ACC112 (cell line): ENCODE measurements at regions not wholly inside any gene's neighbourhood (a gene's known extent, or its start where the extent isn't known, plus 50 kb on each side); places are given as distances from the start of the nearest gene placed in this dataset.

Experiments used
- H2AFZ ChIP-seq: fragments of 200-600 bp; sonication (generic); one replicate; pipeline ENCODE4 v1.6.0; 2017; ENCODE audit warnings: antibody characterized with exemption, low read length; ENCODE audit not compliant: unreplicated experiment
- H3K27ac ChIP-seq: fragments of 200-600 bp; sonication (generic); 2 replicates; pipeline ENCODE4 v1.5.1; 2014; ENCODE audit warnings: low read depth, mild to moderate bottlenecking, antibody characterized with exemption, low read length, moderate library complexity
- H3K27me3 ChIP-seq: fragments of 200-600 bp; sonication (generic); 2 replicates; pipeline ENCODE4 v1.6.1; 2014; ENCODE audit warnings: mild to moderate bottlenecking, antibody characterized with exemption, low read length, moderate library complexity, mixed read lengths; ENCODE audit not compliant: insufficient read depth
- H3K36me3 ChIP-seq: fragments of 200-600 bp; sonication (generic); 2 replicates; pipeline ENCODE4 v1.6.1; 2016; ENCODE audit warnings: mild to moderate bottlenecking, antibody characterized with exemption, low read length, moderate library complexity, mixed read lengths; ENCODE audit not compliant: insufficient read depth
- H3K4me1 ChIP-seq: fragments of 200-600 bp; sonication (generic); one replicate; pipeline ENCODE4 v1.6.1; 2016; ENCODE audit warnings: low read length, mixed read lengths; ENCODE audit not compliant: insufficient read depth, unreplicated experiment, control insufficient read depth
- H3K4me3 ChIP-seq: fragments of 200-600 bp; sonication (generic); 2 replicates; pipeline ENCODE4 v1.5.1; 2014; ENCODE audit warnings: mild to moderate bottlenecking, low read depth, low read length
- H3K79me2 ChIP-seq: fragments of 200-600 bp; sonication (generic); one replicate; pipeline ENCODE4 v1.6.0; 2016; ENCODE audit warnings: low read length; ENCODE audit not compliant: control insufficient read depth, unreplicated experiment, insufficient read depth

DNA sequence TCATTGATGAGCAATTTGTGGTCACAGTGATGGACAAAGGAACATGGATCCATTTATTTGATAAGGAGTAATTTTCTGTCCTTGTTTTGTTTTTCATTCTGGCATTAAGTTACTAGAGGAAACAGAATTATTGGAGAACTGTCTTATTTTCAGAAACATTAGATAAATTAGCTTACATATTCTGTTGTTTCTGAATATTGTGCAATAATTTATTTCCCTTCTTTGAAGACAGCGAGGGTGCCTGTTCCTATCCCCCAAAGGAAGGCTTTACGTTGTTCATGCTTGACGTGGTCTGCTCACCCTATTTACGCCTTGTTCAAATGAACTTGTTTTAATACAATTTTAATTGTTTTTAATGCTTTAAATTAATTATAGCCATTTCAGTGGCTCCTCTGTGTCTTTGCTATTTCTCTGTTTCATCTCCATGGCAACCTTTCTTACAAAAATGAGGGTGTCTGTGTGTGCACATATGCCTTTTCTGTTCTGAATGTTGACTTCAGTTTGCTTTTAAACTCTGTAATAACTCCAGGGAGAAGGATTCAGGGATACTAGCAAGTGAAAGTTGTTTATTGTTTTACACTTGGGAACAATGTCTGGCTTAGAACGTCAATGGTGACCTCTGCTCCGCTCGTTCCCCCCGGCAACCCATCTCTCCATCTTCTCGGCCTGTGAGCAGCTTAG lies 138.3 kb upstream of the PLET1 start:
- Histone ChIP-seq H3K36me3 (no peaks in the 10 kb centered on the region), H3K27me3 (peaks cover 31% of the 10 kb centered on the region), H3K4me3 (no peak overlapping the region), H3K4me1 (no peaks in the 10 kb centered on the region), H3K27ac (no peak overlapping the region), H3K79me2 (no peaks in the 10 kb centered on the region), H2AFZ (no peak overlapping the region)

DNA sequence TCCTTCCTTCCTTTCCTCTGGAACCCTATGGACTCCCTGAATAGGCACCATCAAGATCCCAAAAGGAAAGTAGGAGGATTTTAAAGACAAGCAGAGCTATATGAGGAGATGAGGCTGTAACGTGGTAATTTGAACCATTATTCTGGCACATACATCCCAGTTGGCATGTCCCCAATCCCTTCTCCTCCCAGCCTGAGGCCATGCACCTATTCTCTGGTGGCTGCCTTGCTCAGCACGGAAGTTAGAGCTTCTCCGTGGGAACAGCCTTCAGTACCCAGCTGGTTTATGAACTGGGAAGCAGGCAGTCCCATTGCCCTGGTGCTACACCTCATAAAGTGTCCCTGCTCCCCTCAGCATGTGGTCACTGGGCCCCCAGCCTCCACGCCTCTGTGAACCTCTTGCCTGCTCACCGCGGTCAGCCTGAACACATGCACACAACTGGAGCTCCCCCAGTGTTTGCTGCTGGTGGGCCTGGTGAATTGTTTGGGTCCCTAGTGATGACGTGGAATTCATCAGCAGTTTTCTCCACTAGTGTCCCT lies 139.9 kb upstream of the PLET1 start:
- Histone ChIP-seq H2AFZ (no peak overlapping the region), H3K4me1 (no peaks in the 10 kb centered on the region), H3K27ac (no peak overlapping the region), H3K27me3 (peaks cover 34% of the 10 kb centered on the region), H3K36me3 (no peaks in the 10 kb centered on the region), H3K79me2 (no peaks in the 10 kb centered on the region), H3K4me3 (no peak overlapping the region)

DNA sequence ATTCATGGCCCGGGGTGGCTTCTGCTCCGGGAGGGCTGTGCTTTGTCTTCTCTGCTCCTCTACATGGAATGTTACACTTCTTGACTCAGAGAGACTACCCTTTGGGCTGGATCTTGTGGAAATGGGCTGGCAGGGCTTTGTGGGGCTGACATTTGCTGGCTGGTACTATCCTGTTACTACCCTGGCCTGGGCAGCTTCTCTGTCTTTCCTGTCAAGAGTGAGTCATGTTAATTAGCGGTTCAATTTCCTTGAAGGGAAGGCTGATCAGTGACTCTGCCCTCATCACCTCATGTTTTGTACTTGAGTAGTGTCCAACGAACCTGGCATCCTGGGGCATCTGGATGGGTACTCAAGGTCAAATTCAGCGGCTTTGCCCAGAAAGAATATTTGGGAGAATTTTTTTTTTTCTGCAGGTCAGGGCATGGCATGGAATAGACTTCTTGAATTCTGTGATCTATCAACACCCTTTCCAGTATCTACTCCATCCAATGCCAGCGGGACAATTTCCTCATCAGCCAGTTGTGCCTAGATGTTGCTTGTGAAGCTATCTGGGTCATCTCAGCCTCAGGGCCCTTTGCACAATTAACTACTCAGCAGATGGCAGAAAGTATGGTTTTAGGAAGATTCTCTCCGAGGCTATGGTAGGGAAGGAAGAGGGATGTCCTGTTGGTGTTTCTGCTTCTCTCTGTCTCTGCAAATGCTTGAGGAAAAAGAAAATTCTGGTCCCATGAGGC lies 140.5 kb upstream of the PLET1 start:
- Histone ChIP-seq H3K27ac (no peak overlapping the region), H2AFZ (no peak overlapping the region), H3K4me1 (no peaks in the 10 kb centered on the region), H3K27me3 (peaks cover 36% of the 10 kb centered on the region), H3K79me2 (no peaks in the 10 kb centered on the region), H3K36me3 (no peaks in the 10 kb centered on the region), H3K4me3 (no peak overlapping the region)

DNA sequence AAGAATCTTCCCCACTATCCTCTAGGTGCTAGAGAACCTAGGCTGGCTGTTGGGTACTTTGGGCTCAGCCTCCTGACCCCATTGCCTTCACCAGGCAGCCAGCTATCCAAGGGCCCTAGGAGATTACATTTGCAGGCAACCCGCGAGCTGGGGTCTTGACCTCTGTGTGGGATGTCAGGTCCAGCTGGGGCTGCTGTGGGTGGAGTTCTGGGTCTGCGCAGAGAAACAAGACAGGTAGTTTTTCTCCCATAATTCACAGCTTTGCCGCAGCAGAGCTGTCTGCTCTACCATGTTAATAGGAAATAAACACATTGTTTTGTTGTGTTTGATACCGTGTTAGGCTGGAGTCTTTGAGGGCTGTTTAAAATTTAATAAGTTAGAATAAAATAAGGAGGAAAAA lies 142.8 kb upstream of the PLET1 start:
- no peak overlapping the region for H3K4me3 ChIP-seq

DNA sequence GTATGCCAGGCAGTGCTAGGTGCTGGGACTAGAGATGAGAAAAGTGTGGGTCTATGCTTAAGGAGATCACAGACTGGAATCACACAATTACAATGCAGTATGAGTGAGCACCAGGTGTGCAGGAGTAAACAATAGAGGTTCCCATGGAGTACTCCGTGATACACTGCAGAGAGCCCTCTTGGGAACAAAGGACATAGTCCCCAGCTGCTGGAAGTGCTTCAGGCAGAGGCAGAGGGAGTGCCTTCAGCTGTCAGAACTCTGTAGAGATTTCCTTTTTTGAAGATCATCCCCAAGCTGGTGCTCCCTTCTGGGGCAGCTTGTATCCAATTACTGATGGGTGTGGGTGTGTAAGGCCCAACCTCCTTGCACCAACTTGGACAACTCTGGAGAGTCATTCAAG lies 143.5 kb upstream of the PLET1 start:
- peaks cover 45% of the 10 kb centered on the region for H3K27me3 ChIP-seq
- no peaks in the 10 kb centered on the region for H3K4me1 ChIP-seq
- no peak overlapping the region for H3K4me3 ChIP-seq
- no peaks in the 10 kb centered on the region for H3K79me2 ChIP-seq
- no peaks in the 10 kb centered on the region for H3K36me3 ChIP-seq
- H3K27ac ChIP-seq, result no peak overlapping the region
- H2AFZ ChIP-seq, result no peak overlapping the region

More for the DNA sequence above, 142.8 kb upstream of the PLET1 start:
- Histone ChIP-seq H3K79me2 (no peaks in the 10 kb centered on the region), H3K4me1 (no peaks in the 10 kb centered on the region), H3K36me3 (no peaks in the 10 kb centered on the region), H2AFZ (no peak overlapping the region), H3K27me3 (peaks cover 45% of the 10 kb centered on the region), H3K27ac (no peak overlapping the region)

DNA sequence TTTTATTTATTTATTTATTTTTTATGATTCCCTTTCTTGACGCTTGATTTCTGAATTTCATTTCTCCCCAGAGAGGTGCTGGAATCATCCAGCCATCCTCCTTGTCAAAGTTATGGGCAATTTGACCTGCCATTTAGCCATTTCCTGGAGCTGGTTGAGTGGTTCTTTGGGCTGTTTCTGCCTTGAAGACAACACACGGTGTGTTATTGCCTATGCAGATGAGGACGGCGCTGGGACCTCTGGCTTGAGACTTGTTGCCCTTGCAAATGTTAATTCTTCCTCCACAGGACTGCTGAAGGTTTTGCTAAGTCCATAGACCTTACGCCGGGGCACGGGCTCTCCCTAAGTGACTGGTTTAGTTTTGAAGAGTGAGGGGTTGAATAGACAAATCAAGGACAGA lies 147.9 kb upstream of the PLET1 start:
- Histone ChIP-seq H3K4me3 (no peak overlapping the region), H3K36me3 (no peaks in the 10 kb centered on the region), H3K4me1 (no peaks in the 10 kb centered on the region), H3K27me3 (peaks cover 58% of the 10 kb centered on the region), H3K79me2 (no peaks in the 10 kb centered on the region), H2AFZ (no peak overlapping the region), H3K27ac (no peak overlapping the region)

DNA sequence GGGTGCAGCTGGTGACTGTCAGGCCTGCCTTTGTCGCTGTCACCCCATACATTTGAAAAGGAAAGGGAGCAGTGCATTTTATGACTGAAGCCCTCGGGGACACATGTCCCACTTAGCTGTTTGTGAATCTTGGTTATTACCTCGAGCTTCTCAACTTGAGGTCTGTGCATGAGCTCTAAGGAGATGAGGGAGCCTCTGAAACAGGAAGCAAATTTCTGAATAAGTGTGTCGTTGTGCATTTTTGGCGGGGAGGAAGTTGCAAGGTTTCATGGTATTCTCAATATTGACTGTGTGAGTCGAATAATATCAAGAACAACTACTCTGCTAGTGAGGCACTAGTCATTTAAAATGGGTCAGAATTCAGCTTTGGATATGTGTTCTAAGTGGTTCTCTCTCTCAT lies 149.7 kb upstream of the PLET1 start:
- Histone ChIP-seq H3K4me3 (no peak overlapping the region), H3K27me3 (peaks cover 72% of the 10 kb centered on the region), H2AFZ (no peak overlapping the region), H3K79me2 (no peaks in the 10 kb centered on the region), H3K27ac (no peak overlapping the region), H3K4me1 (no peaks in the 10 kb centered on the region), H3K36me3 (no peaks in the 10 kb centered on the region)

DNA sequence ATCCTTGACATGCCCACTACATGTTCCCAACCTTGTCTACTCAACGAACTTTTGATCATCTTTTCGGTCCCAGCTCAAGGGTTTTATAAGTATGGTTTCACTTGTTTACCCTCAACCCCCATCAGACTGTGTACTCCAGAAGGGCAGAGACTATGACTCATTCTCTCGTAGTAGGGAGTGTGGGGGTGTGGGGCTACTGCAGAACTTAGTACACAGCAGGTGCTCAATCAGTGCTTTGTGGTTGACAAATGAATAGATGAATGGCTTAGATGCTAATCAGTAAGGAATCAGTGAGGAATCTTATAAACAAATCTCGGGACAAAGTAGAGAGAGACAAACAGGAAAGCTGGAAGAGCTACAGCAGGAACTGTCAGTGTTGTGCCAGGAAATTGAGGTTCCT lies 151.7 kb upstream of the PLET1 start:
- H3K27me3 ChIP-seq, result peaks cover 77% of the 10 kb centered on the region
- no peak overlapping the region for H3K27ac ChIP-seq
- no peaks in the 10 kb centered on the region for H3K4me1 ChIP-seq
- no peak overlapping the region for H3K4me3 ChIP-seq
- H3K36me3 ChIP-seq, result no peaks in the 10 kb centered on the region
- H2AFZ ChIP-seq, result no peak overlapping the region
- no peaks in the 10 kb centered on the region for H3K79me2 ChIP-seq

DNA sequence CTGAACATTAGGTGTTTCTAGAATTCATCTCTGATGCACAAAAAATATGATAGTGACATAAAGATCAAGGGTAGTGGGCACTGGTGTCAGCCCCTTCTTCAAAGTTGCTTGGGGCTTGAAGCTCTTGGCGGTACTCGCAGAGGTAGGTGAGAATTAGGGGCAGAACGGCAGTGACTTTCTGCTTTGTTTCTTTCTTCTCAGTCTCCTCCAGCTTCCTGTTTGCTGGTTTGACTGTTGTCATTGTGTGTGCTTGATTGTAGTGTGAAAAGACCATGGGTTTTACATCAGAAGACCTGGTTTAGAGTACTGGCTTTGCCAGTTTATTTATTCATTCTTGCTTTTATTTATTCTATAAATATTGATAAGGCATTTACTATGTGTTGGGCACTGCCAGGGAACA lies 156.7 kb upstream of the PLET1 start:
- Histone ChIP-seq H3K36me3 (no peaks in the 10 kb centered on the region), H3K4me3 (no peak overlapping the region), H3K79me2 (no peaks in the 10 kb centered on the region), H3K27me3 (peaks cover 82% of the 10 kb centered on the region), H3K4me1 (no peaks in the 10 kb centered on the region), H2AFZ (no peak overlapping the region), H3K27ac (no peak overlapping the region)

DNA sequence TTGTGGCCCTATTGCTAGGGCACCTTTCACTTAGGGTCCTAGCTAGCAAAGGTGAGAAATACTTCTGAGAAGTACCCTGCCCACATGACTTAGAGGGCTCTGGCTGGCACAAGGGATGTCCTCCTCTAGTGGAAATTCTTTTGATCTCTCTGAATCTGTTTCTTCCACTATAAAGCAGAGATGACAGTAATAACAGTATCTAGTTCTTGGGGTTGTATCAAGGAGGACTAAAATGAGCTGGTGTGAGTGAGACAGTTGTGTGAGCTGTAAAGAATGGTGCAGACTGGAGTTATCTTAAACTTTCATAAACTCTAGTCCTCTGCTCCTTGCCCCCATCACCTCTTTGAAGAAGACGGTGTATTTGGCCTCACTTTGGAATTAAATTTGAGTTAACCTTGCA lies 157.8 kb upstream of the PLET1 start:
- no peak overlapping the region for H2AFZ ChIP-seq
- H3K79me2 ChIP-seq, result no peaks in the 10 kb centered on the region
- H3K4me1 ChIP-seq, result no peaks in the 10 kb centered on the region
- H3K4me3 ChIP-seq, result no peak overlapping the region
- H3K27ac ChIP-seq, result no peak overlapping the region
- H3K27me3 ChIP-seq, result peaks cover 90% of the 10 kb centered on the region
- no peaks in the 10 kb centered on the region for H3K36me3 ChIP-seq

DNA sequence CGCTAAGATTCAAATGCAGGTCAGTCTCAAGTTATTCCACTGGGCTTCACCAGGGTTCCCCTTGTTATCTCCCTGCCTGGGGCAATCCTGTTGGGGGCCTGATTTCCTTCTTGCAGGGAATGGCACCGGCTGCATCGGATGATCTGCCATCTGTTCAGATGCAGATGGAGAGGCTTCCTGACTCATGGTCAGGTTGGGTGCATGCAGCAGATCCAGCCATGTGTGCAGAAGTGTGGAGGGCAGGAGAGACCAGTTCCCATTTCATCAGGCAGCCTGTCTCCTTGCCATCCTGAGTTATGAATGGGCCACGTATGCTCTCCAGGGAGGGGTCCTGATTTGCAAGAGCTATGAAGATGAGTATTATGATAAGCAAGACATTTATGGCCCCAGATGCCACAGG lies 161.2 kb upstream of the PLET1 start:
- peaks cover 60% of the 10 kb centered on the region for H3K27me3 ChIP-seq
- H3K79me2 ChIP-seq, result no peaks in the 10 kb centered on the region
- no peak overlapping the region for H3K27ac ChIP-seq
- H3K36me3 ChIP-seq, result no peaks in the 10 kb centered on the region
- no peak overlapping the region for H2AFZ ChIP-seq
- H3K4me3 ChIP-seq, result no peak overlapping the region
- H3K4me1 ChIP-seq, result no peaks in the 10 kb centered on the region
